Large intestine (tissue), 3 donors: ENCODE measurements at regions not wholly inside any gene's neighbourhood (a gene's known extent, or its start where the extent isn't known, plus 50 kb on each side); places are given as distances from the start of the nearest gene placed in this dataset.

Experiments
- DNase-seq, 2 donors: peaks; one replicate each; pipeline versions ENCODE4 v3.0.0 to v3.0.0-alpha.2; 2013
- H3K27ac ChIP-seq: one replicate; pipeline ENCODE4 v1.5.1; 2013; ENCODE audit warnings: low read length
- H3K27me3 ChIP-seq: 2 replicates; pipeline ENCODE4 v1.6.1; 2013; ENCODE audit warnings: low read length; ENCODE audit not compliant: control insufficient read depth, insufficient read depth
- H3K36me3 ChIP-seq: 2 replicates; pipeline ENCODE4 v1.6.1; 2013; ENCODE audit warnings: low read length; ENCODE audit not compliant: control insufficient read depth, insufficient read depth
- H3K4me1 ChIP-seq: one replicate; pipeline ENCODE4 v1.6.1; 2013; ENCODE audit warnings: low read length; ENCODE audit not compliant: control insufficient read depth, insufficient read depth
- H3K4me3 ChIP-seq: one replicate; pipeline ENCODE4 v1.5.1; 2013; ENCODE audit warnings: low read length
- H3K9me3 ChIP-seq: one replicate; pipeline ENCODE4 v1.6.1; 2013; ENCODE audit warnings: mild to moderate bottlenecking, low read depth, low read length, moderate library complexity; ENCODE audit not compliant: control insufficient read depth
- WGBS: methylation state at CpG from one replicate; pipeline ENCODE4 v1.1.5; 2013; ENCODE audit warnings: low lambda C conversion rate; ENCODE audit not compliant: insufficient coverage; 5-methylcytosine and 5-hydroxymethylcytosine counted together

DNA sequence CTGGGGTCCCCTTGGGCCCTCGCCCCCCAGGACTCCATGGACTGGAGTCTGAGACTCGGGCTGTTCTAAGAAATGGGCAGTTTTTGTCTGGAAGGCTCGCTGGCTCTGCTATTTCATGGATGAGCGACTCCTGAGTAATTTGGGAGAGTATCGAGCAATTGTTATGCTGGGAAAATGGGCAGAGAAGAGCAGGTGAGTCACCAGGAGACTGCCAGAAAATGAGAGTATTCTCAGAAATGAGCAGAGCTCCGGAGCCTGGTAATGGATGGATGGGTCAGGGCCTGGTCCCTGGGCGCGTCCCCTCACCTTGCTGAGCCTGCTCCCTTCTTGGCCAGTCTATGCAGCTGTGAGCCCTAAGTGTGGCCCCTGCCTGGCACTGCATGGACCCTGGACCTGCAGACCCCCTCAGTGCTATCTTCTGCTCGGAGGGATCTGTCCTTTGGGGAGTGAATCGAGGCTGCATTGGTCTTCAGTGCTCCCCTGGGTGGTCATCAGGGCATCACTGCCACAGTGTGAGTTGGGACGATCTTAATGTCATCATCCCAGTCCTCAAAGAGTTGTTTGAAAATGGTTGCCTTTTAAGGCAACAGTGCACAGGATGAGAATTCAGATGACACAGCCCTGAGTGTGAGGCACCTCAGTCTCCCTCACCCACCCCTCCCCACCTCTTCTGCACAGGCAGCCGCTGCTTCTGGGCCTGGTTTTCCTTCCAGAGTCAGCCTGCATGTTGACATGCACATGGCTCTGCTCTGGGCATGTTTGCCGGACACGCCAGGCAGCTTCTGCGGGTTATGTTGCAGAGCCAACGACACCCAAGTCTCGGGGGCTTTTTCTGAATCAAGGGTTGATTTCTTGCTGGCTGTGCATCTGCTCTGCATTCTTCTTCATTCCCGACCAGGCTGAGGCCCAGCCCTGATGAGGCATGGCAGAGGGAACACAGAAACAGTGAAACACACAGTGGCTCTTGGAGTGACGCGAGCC is 519.0 kb downstream of the TBC1D22A start:
- no peak overlapping the region for H3K4me3 ChIP-seq
- DNase-seq: no peak
- H3K4me1 ChIP-seq: no peaks in the 10 kb centered on the region
- H3K36me3 ChIP-seq: no peaks in the 10 kb centered on the region
- whole genome bisulfite sequencing: no CpG with 5 or more reads among the region's 20 CpGs
- no peaks in the 10 kb centered on the region for H3K27me3 ChIP-seq
- no peak overlapping the region for H3K27ac ChIP-seq
- no peaks in the 10 kb centered on the region for H3K9me3 ChIP-seq

DNA sequence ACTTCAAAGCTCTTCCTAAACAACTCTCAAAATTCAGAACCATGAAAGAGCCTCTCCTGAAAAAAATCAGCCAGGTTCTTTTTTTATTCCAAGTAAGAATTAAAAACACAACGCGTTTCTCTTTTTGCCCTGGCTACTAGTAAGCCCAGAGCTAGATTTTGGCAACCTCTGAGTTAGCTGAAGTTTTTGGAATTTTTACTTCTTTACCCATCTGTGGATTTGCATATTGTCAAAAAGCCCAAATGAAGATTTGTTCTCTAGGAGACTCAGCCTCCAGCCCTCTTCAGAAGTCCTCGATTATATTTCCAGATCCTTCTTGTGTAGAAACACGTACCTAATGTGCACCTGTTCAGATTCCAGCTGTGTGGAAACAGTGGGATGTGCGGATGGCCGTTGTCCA is 517.9 kb downstream of the TBC1D22A start:
- no peaks in the 10 kb centered on the region for H3K27me3 ChIP-seq
- H3K36me3 ChIP-seq: no peaks in the 10 kb centered on the region
- DNase-seq: no peak
- WGBS: 92% methylated on average over 4 of the region's 6 CpGs
- no peak overlapping the region for H3K27ac ChIP-seq
- H3K4me3 ChIP-seq: no peak overlapping the region
- H3K9me3 ChIP-seq: no peaks in the 10 kb centered on the region
- H3K4me1 ChIP-seq: no peaks in the 10 kb centered on the region

DNA sequence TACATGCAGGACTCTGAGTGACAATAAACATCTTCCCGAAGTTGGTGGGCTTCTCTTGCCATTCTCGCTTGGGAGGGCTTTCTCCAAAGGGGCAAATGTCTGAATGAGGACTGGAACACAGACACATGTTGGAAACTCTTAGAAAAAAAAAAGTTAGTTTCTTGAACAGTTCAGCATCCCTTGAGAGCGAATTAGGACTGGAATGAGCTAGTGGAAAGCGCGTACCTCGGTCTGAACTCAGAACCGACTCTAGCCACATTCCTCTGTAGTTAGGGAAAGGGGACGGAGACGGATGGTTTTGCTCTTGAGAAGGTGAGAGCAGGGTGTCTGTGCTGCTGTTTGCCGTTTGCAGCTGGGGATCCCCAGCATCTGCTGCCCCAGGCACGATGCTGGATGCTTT is 517.3 kb downstream of the TBC1D22A start:
- Histone ChIP-seq H3K27ac (no peak overlapping the region), H3K27me3 (no peaks in the 10 kb centered on the region), H3K9me3 (no peaks in the 10 kb centered on the region), H3K36me3 (no peaks in the 10 kb centered on the region), H3K4me3 (no peak overlapping the region), H3K4me1 (no peaks in the 10 kb centered on the region)
- 92% methylated on average over 2 of the region's 11 CpGs for WGBS
- DNase-seq: no peak

DNA sequence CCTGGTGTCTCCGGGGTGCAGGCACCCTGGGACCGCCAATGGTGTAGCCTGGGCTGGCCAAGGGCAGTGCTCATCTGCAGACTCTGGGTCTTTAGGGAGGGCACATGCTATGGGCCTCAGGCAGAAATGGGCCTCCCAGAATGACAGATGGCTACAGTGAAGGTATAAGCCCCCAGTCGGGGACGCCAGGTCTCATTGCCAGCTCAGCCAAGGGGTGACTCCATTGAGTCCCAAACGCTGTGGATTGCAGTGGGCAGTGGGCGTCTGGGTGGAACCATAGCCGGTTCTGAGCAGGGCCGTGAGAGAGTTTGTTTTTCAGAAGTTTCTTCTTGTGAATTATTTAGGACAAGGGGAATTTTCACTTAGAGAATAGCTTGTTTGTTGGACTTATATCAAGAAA is 516.9 kb downstream of the TBC1D22A start:
- H3K4me1 ChIP-seq: no peaks in the 10 kb centered on the region
- H3K27ac ChIP-seq: no peak overlapping the region
- no peak for DNase-seq
- H3K4me3 ChIP-seq: no peak overlapping the region
- WGBS: no CpG with 5 or more reads among the region's 8 CpGs
- no peaks in the 10 kb centered on the region for H3K9me3 ChIP-seq
- H3K27me3 ChIP-seq: no peaks in the 10 kb centered on the region
- no peaks in the 10 kb centered on the region for H3K36me3 ChIP-seq

DNA sequence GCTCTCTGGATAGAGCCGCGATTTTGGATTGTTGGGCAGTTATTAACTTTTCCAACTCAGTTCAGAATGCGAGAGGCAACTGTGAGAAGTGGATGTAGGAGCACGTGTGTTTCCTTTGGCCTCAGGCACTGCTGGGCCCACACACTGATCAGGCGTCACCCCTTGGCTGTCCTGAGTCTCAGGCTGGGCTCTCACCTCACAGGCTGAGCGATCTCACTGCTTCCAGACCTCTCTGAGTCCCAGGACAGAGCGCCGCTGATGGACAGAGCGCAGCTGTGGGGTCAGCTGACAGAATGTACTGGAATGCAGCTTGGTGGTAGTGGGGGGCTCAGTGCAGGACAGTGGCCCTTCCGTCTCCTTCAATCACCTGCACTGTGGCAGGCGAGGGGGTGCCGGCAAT is 516.2 kb downstream of the TBC1D22A start:
- H3K36me3 ChIP-seq: no peaks in the 10 kb centered on the region
- no peaks in the 10 kb centered on the region for H3K27me3 ChIP-seq
- H3K27ac ChIP-seq: no peak overlapping the region
- no peak overlapping the region for H3K4me3 ChIP-seq
- no peaks in the 10 kb centered on the region for H3K4me1 ChIP-seq
- no CpG with 5 or more reads among the region's 12 CpGs for WGBS
- no peak for DNase-seq
- H3K9me3 ChIP-seq: no peaks in the 10 kb centered on the region

DNA sequence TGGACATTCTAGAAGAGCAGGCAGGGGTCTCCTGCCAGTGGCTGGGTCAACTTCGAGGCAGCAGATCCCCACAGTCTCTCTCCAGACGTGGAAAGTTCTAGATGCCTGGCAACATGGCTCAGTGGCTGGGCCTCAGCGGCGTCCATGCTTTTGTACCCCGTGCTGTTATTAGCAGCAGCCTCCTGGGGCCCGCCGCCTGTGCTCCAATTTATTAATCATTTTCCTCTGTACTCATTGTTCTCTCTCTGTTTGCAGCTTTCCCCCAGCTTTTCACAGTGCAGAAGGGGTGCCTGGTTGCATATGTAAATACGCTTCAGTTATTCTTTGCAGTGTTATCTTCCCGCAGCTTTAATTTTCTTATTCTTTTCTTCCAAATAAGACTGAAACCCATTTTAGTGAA is 515.1 kb downstream of the TBC1D22A start:
- H3K36me3 ChIP-seq: no peaks in the 10 kb centered on the region
- no peak for DNase-seq
- no CpG with 5 or more reads among the region's 9 CpGs for WGBS
- no peak overlapping the region for H3K4me3 ChIP-seq
- no peaks in the 10 kb centered on the region for H3K4me1 ChIP-seq
- no peak overlapping the region for H3K27ac ChIP-seq
- no peaks in the 10 kb centered on the region for H3K27me3 ChIP-seq
- no peaks in the 10 kb centered on the region for H3K9me3 ChIP-seq

DNA sequence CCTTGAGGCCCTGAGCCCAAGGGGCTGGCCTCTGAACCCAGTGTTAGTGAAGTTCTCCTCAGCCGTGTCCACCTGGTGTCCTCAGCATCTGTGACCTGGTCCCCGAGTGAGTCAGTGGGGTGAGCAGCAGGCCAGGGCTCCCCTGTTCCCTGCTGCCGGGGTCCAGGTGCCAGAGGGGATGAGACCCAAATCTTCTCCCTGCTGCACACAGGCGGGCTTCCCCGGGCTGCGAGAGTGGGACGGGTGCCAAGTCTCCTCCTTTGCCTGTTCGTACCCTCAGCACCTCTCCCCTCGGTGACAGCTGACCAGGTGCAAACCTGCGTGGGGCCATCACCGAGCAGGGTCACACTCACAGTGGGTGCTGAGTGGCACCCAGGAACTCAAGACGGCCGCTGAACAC is 514.5 kb downstream of the TBC1D22A start:
- no peaks in the 10 kb centered on the region for H3K27me3 ChIP-seq
- DNase-seq: no peak
- no peak overlapping the region for H3K4me3 ChIP-seq
- no peaks in the 10 kb centered on the region for H3K9me3 ChIP-seq
- no CpG with 5 or more reads among the region's 13 CpGs for WGBS
- H3K36me3 ChIP-seq: no peaks in the 10 kb centered on the region
- no peaks in the 10 kb centered on the region for H3K4me1 ChIP-seq
- no peak overlapping the region for H3K27ac ChIP-seq

DNA sequence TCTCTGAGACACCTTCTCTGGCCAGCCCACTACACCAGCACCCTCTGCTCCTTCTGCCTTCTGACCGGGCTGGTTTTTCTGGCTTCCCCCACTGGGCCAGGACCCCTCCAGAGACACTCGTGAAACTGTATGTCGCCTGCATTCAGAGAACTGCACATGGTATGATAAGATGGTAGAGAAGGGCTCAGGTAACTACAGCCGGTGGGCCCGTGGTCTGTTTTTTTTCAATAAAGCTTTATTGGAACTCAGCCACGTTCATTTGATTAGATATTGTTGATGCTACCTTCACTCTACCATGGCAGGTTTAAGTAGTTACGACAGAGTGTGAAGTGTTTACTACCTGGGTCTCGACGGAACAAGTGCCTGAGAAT is 514.0 kb downstream of the TBC1D22A start:
- WGBS: no CpG with 5 or more reads among the region's 9 CpGs
- DNase-seq: no peak

DNA sequence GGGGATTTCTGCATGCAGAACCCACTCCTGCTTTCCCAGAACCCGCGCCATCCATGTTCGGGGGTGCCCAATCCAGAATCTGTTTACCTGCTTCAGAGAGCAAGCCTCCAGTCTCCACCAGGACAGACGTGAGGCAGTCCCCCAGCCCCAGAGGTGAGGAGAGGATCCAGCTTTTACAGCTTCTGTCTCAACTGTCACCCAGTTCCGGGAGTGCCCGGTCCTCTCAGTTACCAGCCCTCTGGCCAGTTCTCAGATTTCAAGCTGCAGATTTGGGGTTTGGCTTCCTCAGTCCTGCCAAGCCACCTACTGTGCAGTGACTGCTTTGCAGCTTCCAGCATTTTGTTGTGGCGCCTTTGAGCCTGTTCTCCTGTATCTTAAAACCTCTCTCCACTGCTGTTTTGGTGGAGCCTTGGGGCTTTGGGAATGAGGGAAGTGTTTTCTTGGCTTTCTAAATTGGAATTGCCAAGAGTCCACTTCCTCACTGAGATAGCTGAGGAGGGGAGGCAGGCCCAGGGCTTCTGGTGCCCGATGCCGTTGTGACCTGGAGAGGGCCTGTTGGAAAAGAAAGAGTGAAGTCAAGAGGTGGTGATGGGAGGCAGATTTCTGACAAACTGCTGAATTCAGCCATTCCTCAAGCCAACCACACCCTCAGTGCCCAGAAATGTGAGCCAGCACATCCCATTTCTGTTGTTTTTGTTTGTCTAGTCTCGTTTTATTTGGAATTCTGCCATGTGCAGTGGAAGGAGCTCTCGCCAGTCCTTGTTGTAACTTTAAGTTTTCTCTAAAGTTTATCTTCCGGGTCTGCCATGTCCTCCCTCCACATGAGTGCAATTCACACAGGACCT is 513.4 kb downstream of the TBC1D22A start:
- no peak overlapping the region for H3K4me3 ChIP-seq
- no peaks in the 10 kb centered on the region for H3K9me3 ChIP-seq
- WGBS: no CpG with 5 or more reads among the region's 12 CpGs
- no peaks in the 10 kb centered on the region for H3K4me1 ChIP-seq
- no peaks in the 10 kb centered on the region for H3K27me3 ChIP-seq
- H3K27ac ChIP-seq: no peak overlapping the region
- no peak for DNase-seq
- no peaks in the 10 kb centered on the region for H3K36me3 ChIP-seq

More for the DNA sequence above, 514.0 kb downstream of the TBC1D22A start:
- Histone ChIP-seq H3K4me1 (no peaks in the 10 kb centered on the region), H3K27ac (no peak overlapping the region), H3K27me3 (no peaks in the 10 kb centered on the region), H3K4me3 (no peak overlapping the region), H3K36me3 (no peaks in the 10 kb centered on the region), H3K9me3 (no peaks in the 10 kb centered on the region)

DNA sequence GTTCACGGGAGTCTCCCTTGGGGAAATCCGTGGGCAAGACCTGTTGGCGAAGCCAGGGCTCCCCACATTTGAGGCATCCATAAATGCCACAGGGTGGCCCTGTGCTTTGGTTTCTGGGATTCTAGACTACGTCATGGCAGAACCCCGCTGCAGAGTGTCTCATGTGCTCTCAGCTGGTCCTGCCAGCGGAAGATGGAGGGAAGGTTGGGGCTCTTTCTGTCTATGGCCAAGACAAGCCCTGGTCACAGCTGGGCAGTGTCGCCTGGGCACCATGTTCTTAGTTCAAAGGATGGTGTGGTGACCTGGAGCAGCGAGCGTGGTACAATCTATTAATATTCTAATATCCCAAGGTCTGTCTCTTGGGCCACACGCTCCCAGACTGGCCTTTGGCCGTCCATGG is 511.7 kb downstream of the TBC1D22A start:
- Histone ChIP-seq H3K4me1 (no peaks in the 10 kb centered on the region), H3K4me3 (no peak overlapping the region), H3K27me3 (no peaks in the 10 kb centered on the region), H3K27ac (no peak overlapping the region), H3K36me3 (no peaks in the 10 kb centered on the region), H3K9me3 (no peaks in the 10 kb centered on the region)
- WGBS: no CpG with 5 or more reads among the region's 11 CpGs
- DNase-seq: no peak
